Endodermal cell (in vitro differentiated cells): ENCODE measurements at regions not wholly inside any gene's neighbourhood (a gene's known extent, or its start where the extent isn't known, plus 50 kb on each side); places are given as distances from the start of the nearest gene placed in this dataset.

Experiments used
- DNase-seq: peaks from one replicate; pipeline ENCODE4 v3.0.0-alpha.2; 2017
- H3K27ac ChIP-seq: 2 replicates; pipeline ENCODE4 v1.5.1; 2013; ENCODE audit warnings: mild to moderate bottlenecking, low read depth, low read length, moderate library complexity
- H3K27me3 ChIP-seq: 2 replicates; pipeline ENCODE4 v1.6.1; 2013; ENCODE audit warnings: mild to moderate bottlenecking, low read length, moderate library complexity; ENCODE audit not compliant: insufficient read depth, control insufficient read depth, poor library complexity, severe bottlenecking
- H3K36me3 ChIP-seq: 2 replicates; pipeline ENCODE4 v1.7.0; 2013; ENCODE audit warnings: mild to moderate bottlenecking, low read length, moderate library complexity; ENCODE audit not compliant: control insufficient read depth, insufficient read depth
- H3K4me1 ChIP-seq: one replicate; pipeline ENCODE4 v1.7.0; 2013; ENCODE audit warnings: low read length; ENCODE audit not compliant: control insufficient read depth, insufficient read depth
- H3K4me3 ChIP-seq: 2 replicates; pipeline ENCODE4 v1.5.1; 2013; ENCODE audit warnings: mild to moderate bottlenecking, low read length, moderate library complexity
- H3K9ac ChIP-seq: 2 replicates; pipeline ENCODE4 v1.6.1; 2013; ENCODE audit warnings: mild to moderate bottlenecking, low read length, moderate library complexity; ENCODE audit not compliant: poor library complexity, severe bottlenecking; ENCODE audit errors: extremely low read depth
- H3K9me3 ChIP-seq: 2 replicates; pipeline ENCODE4 v1.6.1; 2013; ENCODE audit warnings: mild to moderate bottlenecking, low read length, moderate library complexity; ENCODE audit not compliant: control insufficient read depth
- H3K27ac Mint-ChIP-seq: 2 replicates; pipeline ENCODE4 v1.8.0; 2020; ENCODE audit warnings: mixed read lengths
- H3K27me3 Mint-ChIP-seq: 2 replicates; pipeline ENCODE4 v1.8.0; 2021; ENCODE audit warnings: mild to moderate bottlenecking, mixed read lengths; ENCODE audit not compliant: insufficient read depth
- H3K36me3 Mint-ChIP-seq: 2 replicates; pipeline ENCODE4 v1.8.0; 2020; ENCODE audit warnings: low read depth, mixed read lengths
- H3K4me1 Mint-ChIP-seq: 2 replicates; pipeline ENCODE4 v1.8.0; 2020; ENCODE audit warnings: mixed read lengths
- H3K4me3 Mint-ChIP-seq: 2 replicates; pipeline ENCODE4 v1.8.0; 2020; ENCODE audit warnings: mild to moderate bottlenecking, moderate library complexity, mixed read lengths
- H3K9me3 Mint-ChIP-seq: 2 replicates; pipeline ENCODE4 v1.8.0; 2020; ENCODE audit warnings: mild to moderate bottlenecking, mixed read lengths
- WGBS, 2 experiments: methylation state at CpG; one replicate each; pipeline versions ENCODE4 v1.1.5 to v1.1.7; 2013; ENCODE audit warnings: missing lambda C conversion rate in 2 of 2, mixed read lengths in 1 of 2; ENCODE audit not compliant: insufficient coverage in 1 of 2, insufficient read length in 1 of 2; 5-methylcytosine and 5-hydroxymethylcytosine counted together
- TF ChIP-seq, protein P1 (sequence below): fragments of 200-600 bp; sonication (generic); conservative IDR thresholded peaks from 2 replicates; pipeline ENCODE4 v1.5.0; 2021; ENCODE audit warnings: antibody characterized with exemption, mild to moderate bottlenecking

DNA sequence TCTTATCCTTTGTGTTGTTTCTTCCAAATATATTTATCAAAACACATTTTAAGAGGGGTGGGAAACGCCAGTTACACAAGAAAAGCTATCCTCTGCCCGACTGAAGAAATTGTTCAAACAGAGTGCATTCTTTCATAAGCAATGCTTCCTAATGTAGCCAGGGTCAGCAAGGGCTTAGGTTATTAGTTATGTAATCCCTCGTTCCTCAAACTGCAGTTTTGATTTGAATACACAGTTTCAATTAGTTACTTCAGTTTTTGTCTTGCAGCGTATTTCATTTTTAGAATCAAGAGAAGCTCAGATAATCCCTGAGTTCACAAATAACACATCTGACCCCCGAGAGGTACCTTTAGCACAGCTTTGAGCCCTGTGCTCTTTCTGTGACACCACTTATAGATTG, 141.7 kb upstream of the NRIP1 start:
- H3K27me3 Mint-ChIP-seq = no peaks in the 10 kb centered on the region
- no peaks in the 10 kb centered on the region for H3K36me3 Mint-ChIP-seq
- peaks cover 27% of the 10 kb centered on the region for H3K4me1 Mint-ChIP-seq
- Histone ChIP-seq H3K9me3 (no peaks in the 10 kb centered on the region), H3K4me1 (no peaks in the 10 kb centered on the region), H3K27ac (no peak overlapping the region), H3K36me3 (no peaks in the 10 kb centered on the region), H3K9ac (no peak overlapping the region), H3K4me3 (no peak overlapping the region), H3K27me3 (no peaks in the 10 kb centered on the region)
- 96 to 98% methylated on average over 5 of the region's 5 CpGs for WGBS, 2 experiments
- no peak for DNase-seq
- H3K27ac Mint-ChIP-seq = no peak overlapping the region
- H3K9me3 Mint-ChIP-seq = no peaks in the 10 kb centered on the region
- TF ChIP-seq, protein P1, sequence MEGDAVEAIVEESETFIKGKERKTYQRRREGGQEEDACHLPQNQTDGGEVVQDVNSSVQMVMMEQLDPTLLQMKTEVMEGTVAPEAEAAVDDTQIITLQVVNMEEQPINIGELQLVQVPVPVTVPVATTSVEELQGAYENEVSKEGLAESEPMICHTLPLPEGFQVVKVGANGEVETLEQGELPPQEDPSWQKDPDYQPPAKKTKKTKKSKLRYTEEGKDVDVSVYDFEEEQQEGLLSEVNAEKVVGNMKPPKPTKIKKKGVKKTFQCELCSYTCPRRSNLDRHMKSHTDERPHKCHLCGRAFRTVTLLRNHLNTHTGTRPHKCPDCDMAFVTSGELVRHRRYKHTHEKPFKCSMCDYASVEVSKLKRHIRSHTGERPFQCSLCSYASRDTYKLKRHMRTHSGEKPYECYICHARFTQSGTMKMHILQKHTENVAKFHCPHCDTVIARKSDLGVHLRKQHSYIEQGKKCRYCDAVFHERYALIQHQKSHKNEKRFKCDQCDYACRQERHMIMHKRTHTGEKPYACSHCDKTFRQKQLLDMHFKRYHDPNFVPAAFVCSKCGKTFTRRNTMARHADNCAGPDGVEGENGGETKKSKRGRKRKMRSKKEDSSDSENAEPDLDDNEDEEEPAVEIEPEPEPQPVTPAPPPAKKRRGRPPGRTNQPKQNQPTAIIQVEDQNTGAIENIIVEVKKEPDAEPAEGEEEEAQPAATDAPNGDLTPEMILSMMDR = no peak
- H3K4me3 Mint-ChIP-seq = no peak overlapping the region

GRCh38 chr21:15207231-15207630, 142.4 kb upstream of the NRIP1 start:
- no peaks in the 10 kb centered on the region for H3K36me3 Mint-ChIP-seq
- no peak overlapping the region for H3K4me3 ChIP-seq
- H3K4me1 Mint-ChIP-seq = peaks cover 31% of the 10 kb centered on the region
- no peak overlapping the region for H3K9ac ChIP-seq
- WGBS, 2 experiments = 95 to 98% methylated on average over 4 of the region's 4 CpGs
- no peak for DNase-seq
- H3K27me3 ChIP-seq = no peaks in the 10 kb centered on the region
- no peaks in the 10 kb centered on the region for H3K4me1 ChIP-seq
- no peak overlapping the region for H3K27ac Mint-ChIP-seq
- TF ChIP-seq, protein P1 = no peak
- no peaks in the 10 kb centered on the region for H3K9me3 ChIP-seq
- no peaks in the 10 kb centered on the region for H3K27me3 Mint-ChIP-seq
- no peak overlapping the region for H3K27ac ChIP-seq
- no peaks in the 10 kb centered on the region for H3K36me3 ChIP-seq
- H3K4me3 Mint-ChIP-seq = no peak overlapping the region
- no peaks in the 10 kb centered on the region for H3K9me3 Mint-ChIP-seq

- Histone ChIP-seq H3K36me3 (no peaks in the 10 kb centered on the region), H3K9me3 (no peaks in the 10 kb centered on the region), H3K27me3 (no peaks in the 10 kb centered on the region), H3K4me1 (no peaks in the 10 kb centered on the region), H3K9ac (no peak overlapping the region), H3K4me3 (no peak overlapping the region), H3K27ac (no peak overlapping the region)
- DNase-seq = no peak
- Mint-ChIP-seq H3K27ac (no peak overlapping the region), H3K27me3 (no peaks in the 10 kb centered on the region), H3K4me1 (peaks cover 31% of the 10 kb centered on the region), H3K4me3 (no peak overlapping the region), H3K36me3 (no peaks in the 10 kb centered on the region), H3K9me3 (no peaks in the 10 kb centered on the region)
- WGBS, 2 experiments = 93 to 94% methylated on average over 13 of the region's 13 CpGs
- TF ChIP-seq, protein P1 = no peak
These were observed 143.0 kb upstream of the NRIP1 start for GRCh38 chr21:15207635-15208370.
